H1 (cell line): ENCODE measurements at regions not wholly inside any gene's neighbourhood (a gene's known extent, or its start where the extent isn't known, plus 50 kb on each side); places are given as distances from the start of the nearest gene placed in this dataset.

Experiments
- CTCF ChIA-PET: fragments of 300-600 bp; sonication (Branson Sonifier 250); formaldehyde crosslinking; loops from one replicate; lab custom pipeline; 2021; ENCODE audit not compliant: partially characterized antibody; lab: Charles Lee
- POLR2A ChIA-PET: fragments of 300-600 bp; sonication (Branson Sonifier 250); formaldehyde crosslinking; loops from one replicate; lab custom pipeline; 2021; ENCODE audit warnings: inconsistent platforms; ENCODE audit not compliant: partially characterized antibody; lab: Charles Lee
- DNase-seq, 2 experiments: peaks; one replicate each; pipeline versions ENCODE4 v3.0.0 to v3.0.0-alpha.2; 2010 to 2022; ENCODE audit warnings: low spot score in 2 of 2, low read depth in 1 of 2, mixed read lengths in 1 of 2
- FAIRE-seq: peaks from 2 replicates; lab custom pipeline; 2011; peaks lifted over from hg19 to GRCh38; lab: Jason Lieb, UNC
- H2AFZ ChIP-seq: 2 replicates; pipeline ENCODE4 v1.8.1; 2012; ENCODE audit warnings: low read length, inconsistent platforms
- H2AK5ac ChIP-seq: 2 replicates; pipeline ENCODE4 v1.6.1; 2013; ENCODE audit warnings: low read depth, low read length
- H2BK120ac ChIP-seq: replicated peaks from 2 replicates; pipeline ENCODE3; 2013; ENCODE audit warnings: low read depth, low read length, inconsistent platforms
- H2BK12ac ChIP-seq: 2 replicates; pipeline ENCODE4 v1.6.1; 2013; ENCODE audit warnings: low read depth, low read length
- H2BK15ac ChIP-seq: 2 replicates; pipeline ENCODE4 v1.6.1; 2013; ENCODE audit warnings: low read length
- H2BK20ac ChIP-seq: 2 replicates; pipeline ENCODE4 v1.6.1; 2013; ENCODE audit warnings: low read length
- H2BK5ac ChIP-seq: 2 replicates; pipeline ENCODE4 v1.6.1; 2013; ENCODE audit warnings: low read depth, low read length
- H3K14ac ChIP-seq: 2 replicates; pipeline ENCODE4 v1.6.1; 2013; ENCODE audit warnings: inconsistent platforms; ENCODE audit not compliant: insufficient read length
- H3K18ac ChIP-seq: 2 replicates; pipeline ENCODE4 v1.6.1; 2013; ENCODE audit warnings: low read length; ENCODE audit errors: extremely low read depth
- H3K23ac ChIP-seq: 2 replicates; pipeline ENCODE4 v1.6.1; 2013; ENCODE audit warnings: inconsistent platforms; ENCODE audit not compliant: insufficient read length
- H3K23me2 ChIP-seq: 2 replicates; pipeline ENCODE4 v1.6.1; 2013; ENCODE audit warnings: low read depth, low read length
- H3K27ac ChIP-seq: 2 replicates; pipeline ENCODE4 v1.6.1; 2011; ENCODE audit warnings: low read depth, low read length, inconsistent platforms
- H3K27me3 ChIP-seq, 4 experiments: replicated peaks in 1 of 4; 1 replicate in 1 of 4; 2 replicates in 3 of 4; pipeline versions ENCODE4 v1.6.1 to v1.8.1; 2011 to 2013; ENCODE audit warnings: low read length in 3 of 4, mild to moderate bottlenecking in 3 of 4, inconsistent platforms in 2 of 4, mixed read lengths in 2 of 4, moderate library complexity in 1 of 4; ENCODE audit not compliant: control insufficient read depth in 3 of 4, insufficient read depth in 3 of 4; ENCODE audit errors: extremely low read depth in 1 of 4
- H3K36me3 ChIP-seq, 4 experiments: 2 replicates each; pipeline versions ENCODE4 v1.6.1 to v1.8.1; 2011 to 2013; ENCODE audit warnings: mild to moderate bottlenecking in 4 of 4, low read length in 3 of 4, moderate library complexity in 2 of 4, control low read depth in 1 of 4, inconsistent platforms in 1 of 4; ENCODE audit not compliant: insufficient read depth in 4 of 4, control insufficient read depth in 2 of 4
- H3K4ac ChIP-seq: replicated peaks from 2 replicates; pipeline ENCODE3; 2013; ENCODE audit warnings: low read length, low read depth, mixed read lengths, inconsistent platforms; ENCODE audit not compliant: insufficient read length
- H3K4me1 ChIP-seq, 4 experiments: replicated peaks in 1 of 4; 1 replicate in 1 of 4; 2 replicates in 3 of 4; pipeline versions ENCODE4 v1.6.1 to v1.8.1; 2011 to 2013; ENCODE audit warnings: low read length in 3 of 4, inconsistent platforms in 2 of 4, mixed read lengths in 1 of 4; ENCODE audit not compliant: insufficient read depth in 4 of 4, control insufficient read depth in 3 of 4
- H3K4me2 ChIP-seq, 2 experiments: 2 replicates each; pipeline versions ENCODE4 v1.6.1 to v1.8.1; 2011 to 2013; ENCODE audit warnings: low read depth in 2 of 2, low read length in 2 of 2, control low read depth in 1 of 2, inconsistent platforms in 1 of 2, mild to moderate bottlenecking in 1 of 2; ENCODE audit not compliant: insufficient read depth in 1 of 2
- H3K4me3 ChIP-seq, 4 experiments: fragments of 200-600, 300-600 bp in 1 of 4; sonication (generic), shearing (Covaris generic), sonication (Bioruptor Twin) in 1 of 4; 2 replicates each; pipeline versions ENCODE4 v1.5.1 to v1.8.1; 2011 to 2016; ENCODE audit warnings: low read length in 4 of 4, low read depth in 3 of 4, control low read depth in 2 of 4, inconsistent platforms in 2 of 4, mild to moderate bottlenecking in 2 of 4, mixed read lengths in 1 of 4, moderate library complexity in 1 of 4; ENCODE audit not compliant: insufficient read depth in 2 of 4; ENCODE audit errors: extremely low read depth in 1 of 4
- H3K56ac ChIP-seq: replicated peaks from 2 replicates; pipeline ENCODE3; 2013; ENCODE audit warnings: low read depth, mild to moderate bottlenecking, mixed read lengths, low read length, inconsistent platforms; ENCODE audit not compliant: insufficient read length
- H3K79me1 ChIP-seq: 2 replicates; pipeline ENCODE4 v1.6.1; 2013; ENCODE audit warnings: low read depth, low read length, control low read depth
- H3K79me2 ChIP-seq, 2 experiments: 2 replicates each; pipeline versions ENCODE4 v1.6.1 to v1.8.1; 2012 to 2013; ENCODE audit warnings: low read length in 2 of 2, mild to moderate bottlenecking in 2 of 2, inconsistent platforms in 1 of 2; ENCODE audit not compliant: insufficient read depth in 2 of 2, control insufficient read depth in 1 of 2
- H3K9ac ChIP-seq, 4 experiments: replicated peaks in 1 of 4; 1 replicate in 1 of 4; 2 replicates in 3 of 4; pipeline versions ENCODE4 v1.6.1 to v1.8.1; 2011 to 2013; ENCODE audit warnings: low read depth in 3 of 4, low read length in 3 of 4, control low read depth in 2 of 4, mild to moderate bottlenecking in 2 of 4, moderate library complexity in 2 of 4, inconsistent platforms in 1 of 4; ENCODE audit errors: extremely low read depth in 1 of 4
- H3K9me3 ChIP-seq, 2 experiments: 2 replicates each; pipeline versions ENCODE4 v1.6.1 to v1.8.1; 2012 to 2013; ENCODE audit warnings: mild to moderate bottlenecking in 2 of 2, moderate library complexity in 2 of 2, control low read depth in 1 of 2, inconsistent platforms in 1 of 2, low read depth in 1 of 2, low read length in 1 of 2, mixed read lengths in 1 of 2; ENCODE audit not compliant: insufficient read depth in 2 of 2
- H4K20me1 ChIP-seq, 2 experiments: replicated peaks in 1 of 2; 2 replicates each; pipeline versions ENCODE3 to v1.8.1; 2011 to 2013; ENCODE audit warnings: inconsistent platforms in 2 of 2, low read length in 2 of 2, mild to moderate bottlenecking in 1 of 2; ENCODE audit not compliant: insufficient read depth in 2 of 2, control insufficient read depth in 1 of 2
- H4K5ac ChIP-seq: 2 replicates; pipeline ENCODE4 v1.6.1; 2013; ENCODE audit warnings: low read length, low read depth, mixed read lengths, inconsistent platforms; ENCODE audit not compliant: insufficient read length
- H4K8ac ChIP-seq: 2 replicates; pipeline ENCODE4 v1.8.0; 2013; ENCODE audit warnings: mild to moderate bottlenecking, moderate library complexity, low read length, inconsistent platforms; ENCODE audit not compliant: insufficient read depth; ENCODE audit errors: extremely low read depth
- H4K91ac ChIP-seq: replicated peaks from 2 replicates; pipeline ENCODE3; 2013; ENCODE audit warnings: low read length, mixed read lengths, inconsistent platforms; ENCODE audit not compliant: insufficient read length
- CHD2 ChIP-seq: IDR thresholded peaks from 2 replicates; pipeline ENCODE4 v1.6.1; 2012; ENCODE audit warnings: low read length, improper control_type of control experiment
- EZH2 ChIP-seq: fragments of 200-600 bp; sonication (generic); IDR thresholded peaks from 2 replicates; pipeline ENCODE4 v1.7.1; 2012; ENCODE audit warnings: low read depth, mild to moderate bottlenecking, moderate library complexity, low read length, inconsistent platforms; ENCODE audit not compliant: severe bottlenecking
- KDM1A ChIP-seq: fragments of 200-600, 300-600 bp; sonication (generic); IDR thresholded peaks from 2 replicates; pipeline ENCODE4 v1.7.1; 2016; ENCODE audit warnings: mild to moderate bottlenecking, low read length, borderline replicate concordance
- MAX ChIP-seq: IDR thresholded peaks from 2 replicates; pipeline ENCODE4 v1.6.1; 2012; ENCODE audit warnings: inconsistent platforms
- RBBP5 ChIP-seq: IDR thresholded peaks from 2 replicates; pipeline ENCODE4 v1.7.1; 2012; ENCODE audit warnings: low read depth, mild to moderate bottlenecking, inconsistent platforms, low read length, moderate library complexity, borderline replicate concordance
- RFX5 ChIP-seq: IDR thresholded peaks from 2 replicates; pipeline ENCODE4 v1.6.1; 2011; ENCODE audit warnings: low read depth, low read length, improper control_type of control experiment, borderline replicate concordance
- RXRA ChIP-seq: IDR thresholded peaks from 2 replicates; pipeline ENCODE4 v1.6.1; 2011; ENCODE audit warnings: low read depth, mild to moderate bottlenecking, low read length, moderate library complexity; ENCODE audit not compliant: insufficient read depth
- SIRT6 ChIP-seq: IDR thresholded peaks from one replicate; pipeline ENCODE4 v1.7.1; 2012; ENCODE audit warnings: low read length, inconsistent platforms
- SIX5 ChIP-seq: IDR thresholded peaks from 2 replicates; pipeline ENCODE4 v1.6.1; 2011; ENCODE audit warnings: mild to moderate bottlenecking, low read depth, low read length
- SRF ChIP-seq: IDR thresholded peaks from 2 replicates; pipeline ENCODE4 v1.6.1; 2011; ENCODE audit warnings: mild to moderate bottlenecking, low read depth, low read length, moderate library complexity
- WGBS, 2 experiments: shearing (Covaris generic) in 1 of 2; methylation state at CpG; one replicate each; pipeline versions ENCODE4 v1.1.6 to v1.1.7; 2013 to 2015; ENCODE audit warnings: low lambda C conversion rate in 2 of 2, mixed read lengths in 2 of 2, inconsistent platforms in 1 of 2, low coverage in 1 of 2, missing lambda C conversion rate in 1 of 2; ENCODE audit not compliant: insufficient replicate concordance in 2 of 2, insufficient coverage in 1 of 2, insufficient read length in 1 of 2; ENCODE audit errors: extremely low coverage in 1 of 2, missing lambda C conversion rate in 1 of 2; 5-methylcytosine and 5-hydroxymethylcytosine counted together

- Histone ChIP-seq H3K27ac (no peak overlapping the region), H3K9ac (no peak overlapping the region)
- CTCF ChIA-PET: no interaction called here
These were observed 173.7 kb downstream of the TFAP2C start for GRCh38 chr20:56802805-56803204.

More at GRCh38 chr20:56802805-56803204, 173.7 kb downstream of the TFAP2C start:
- Histone ChIP-seq H3K4me2 (no peak overlapping the region), H3K56ac (no peak overlapping the region), H3K14ac (no peak overlapping the region), H3K23ac (no peak overlapping the region), H4K20me1 (peaks cover 0 to 5% of the 10 kb centered on the region in 2 experiments), H3K9me3 (peaks cover 4 to 6% of the 10 kb centered on the region in 2 experiments; a peak in 3 of 4 replicates), H3K27me3 (peaks cover 0 to 9% (median 0%) of the 10 kb centered on the region in 4 experiments; a peak in 2 of 7 replicates), H3K4me1 (peaks cover 7 to 19% (median 9%) of the 10 kb centered on the region in 4 experiments), H3K4ac (no peak overlapping the region), H2BK15ac (peak overlapping the region; percentile 61; the same call in 1 of the 2 replicates), H2AK5ac (no peak overlapping the region; the same call in 1 of the 2 replicates), H4K91ac (no peak overlapping the region), H3K23me2 (peaks cover 9% of the 10 kb centered on the region), H2BK12ac (no peak overlapping the region), H3K36me3 (no peaks in the 10 kb centered on the region), H3K4me3 (no peak overlapping the region), H2BK20ac (no peak overlapping the region), H4K5ac (no peak overlapping the region), H3K79me2 (no peaks in the 10 kb centered on the region), H4K8ac (peak overlapping the region; percentile 47; the same call in 1 of the 2 replicates), H2AFZ (no peak overlapping the region), H2BK5ac (no peak overlapping the region), H3K18ac (peak overlapping the region; percentile 32; the same call in 1 of the 2 replicates), H3K79me1 (no peaks in the 10 kb centered on the region; the same call in 1 of the 2 replicates), H2BK120ac (no peak overlapping the region)
- WGBS, 2 experiments: 92% methylated on average over 16 of the region's 20 CpGs; no CpG with 5 or more reads in 1 of the 2 experiments
- POLR2A ChIA-PET: interaction anchor here (0.6 to 1.4 kb wide), 2 partner anchors 14 to 269 kb away, joined by 4 read pairs; no protein-coding TSS in a partner anchor
- DNase-seq (no peak), FAIRE-seq (no peak)
- no peak for TF ChIP-seq SRF
- no peak for TF ChIP-seq RXRA
- TF ChIP-seq RFX5: no peak
- no peak for TF ChIP-seq SIX5
- no peak for TF ChIP-seq KDM1A
- TF ChIP-seq EZH2: no peak
- TF ChIP-seq RBBP5: no peak
- TF ChIP-seq MAX: no peak
- TF ChIP-seq SIRT6: no peak
- TF ChIP-seq CHD2: no peak
